ENCODE measurements at regions not wholly inside any gene's neighbourhood (a gene's known extent, or its start where the extent isn't known, plus 50 kb on each side); places are given as distances from the start of the nearest gene placed in this dataset.

GRCh38 chr2:6216234-6216633 is 524.0 kb downstream of the SOX11 start:
- Histone ChIP-seq H3K23ac (ENCODE audit: insufficient read length, low read depth, low read length) (no peak overlapping the region), H4K20me1 (ENCODE audit: control insufficient read depth, insufficient read depth, insufficient read length) (no peaks in the 10 kb centered on the region), H3K9me3 (ENCODE audit: control insufficient read depth, low read depth, low read length) (no peaks in the 10 kb centered on the region), H2AFZ (ENCODE audit: low read length) (no peak overlapping the region), H3K23me2 (ENCODE audit: insufficient read length, low read depth, low read length, poor library complexity, severe bottlenecking) (no peaks in the 10 kb centered on the region), H3T11ph (ENCODE audit: low read length) (no peak overlapping the region), H2BK15ac (ENCODE audit: low read depth, low read length) (no peak overlapping the region), H3K79me2 (ENCODE audit: insufficient read depth, low read length) (peaks cover 4% of the 10 kb centered on the region; the same call in 1 of the 2 replicates), H3K79me1 (ENCODE audit: insufficient read depth, low read depth, low read length, poor library complexity, severe bottlenecking) (no peaks in the 10 kb centered on the region), H3K56ac (ENCODE audit: insufficient read length, low read depth, low read length) (no peak overlapping the region), H2BK5ac (ENCODE audit: insufficient read length, low read length) (no peak overlapping the region), H3K27me3 (ENCODE audit: insufficient read depth, low read length) (no peaks in the 10 kb centered on the region), H3K14ac (ENCODE audit: insufficient read depth, low read length) (no peak overlapping the region), H3K4ac (ENCODE audit: low read depth, low read length) (no peak overlapping the region), H4K91ac (ENCODE audit: insufficient read length, low read depth, low read length) (no peak overlapping the region), H2AK5ac (ENCODE audit: insufficient read length, low read length) (no peak overlapping the region), H3K4me2 (ENCODE audit: insufficient read depth, insufficient read length, low read length) (no peak overlapping the region), H3K27ac (ENCODE audit: insufficient read length, low read depth, low read length) (no peak overlapping the region), H2BK12ac (ENCODE audit: insufficient read length, low read depth, low read length) (no peak overlapping the region), H2BK120ac (ENCODE audit: low read depth, low read length, poor library complexity, severe bottlenecking) (no peak overlapping the region), H4K5ac (ENCODE audit: insufficient read length, low read depth, low read length) (no peak overlapping the region), H4K8ac (replicated peaks; ENCODE audit: insufficient read length, low read depth, low read length) (no peak overlapping the region), H3K4me1 (ENCODE audit: insufficient read depth, low read length) (no peaks in the 10 kb centered on the region), H2BK20ac (ENCODE audit: low read depth, low read length, poor library complexity, severe bottlenecking) (no peak overlapping the region), H3K9ac (ENCODE audit: extremely low read depth, insufficient read length, low read length) (no peak overlapping the region), H3K18ac (ENCODE audit: insufficient read length, low read depth, low read length) (no peak overlapping the region)
- Mint-ChIP-seq H3K4me3 (no peak overlapping the region), H3K4me1 (no peaks in the 10 kb centered on the region; a peak in 1 of 4 replicates), H3K36me3 (ENCODE audit: insufficient read depth in 1 of 3, low read depth in 3 of 3) (no peaks in the 10 kb centered on the region), H3K27me3 (ENCODE audit: low read depth) (no peaks in the 10 kb centered on the region; the same call in 1 of the 2 replicates), H3K27ac (no peak overlapping the region), H3K9me3 (no peaks in the 10 kb centered on the region)
- DNase-seq: no peak
- WGBS (ENCODE audit: extremely low coverage, insufficient read length, low lambda C conversion rate): no CpG with 5 or more reads among the region's 2 CpGs
- TF ChIP-seq, protein P1, sequence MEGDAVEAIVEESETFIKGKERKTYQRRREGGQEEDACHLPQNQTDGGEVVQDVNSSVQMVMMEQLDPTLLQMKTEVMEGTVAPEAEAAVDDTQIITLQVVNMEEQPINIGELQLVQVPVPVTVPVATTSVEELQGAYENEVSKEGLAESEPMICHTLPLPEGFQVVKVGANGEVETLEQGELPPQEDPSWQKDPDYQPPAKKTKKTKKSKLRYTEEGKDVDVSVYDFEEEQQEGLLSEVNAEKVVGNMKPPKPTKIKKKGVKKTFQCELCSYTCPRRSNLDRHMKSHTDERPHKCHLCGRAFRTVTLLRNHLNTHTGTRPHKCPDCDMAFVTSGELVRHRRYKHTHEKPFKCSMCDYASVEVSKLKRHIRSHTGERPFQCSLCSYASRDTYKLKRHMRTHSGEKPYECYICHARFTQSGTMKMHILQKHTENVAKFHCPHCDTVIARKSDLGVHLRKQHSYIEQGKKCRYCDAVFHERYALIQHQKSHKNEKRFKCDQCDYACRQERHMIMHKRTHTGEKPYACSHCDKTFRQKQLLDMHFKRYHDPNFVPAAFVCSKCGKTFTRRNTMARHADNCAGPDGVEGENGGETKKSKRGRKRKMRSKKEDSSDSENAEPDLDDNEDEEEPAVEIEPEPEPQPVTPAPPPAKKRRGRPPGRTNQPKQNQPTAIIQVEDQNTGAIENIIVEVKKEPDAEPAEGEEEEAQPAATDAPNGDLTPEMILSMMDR (conservative IDR thresholded peaks at IDR 0.05): no peak

All from H9 (cell line).